Psoas muscle (tissue), 7 donors: ENCODE measurements at regions not wholly inside any gene's neighbourhood (a gene's known extent, or its start where the extent isn't known, plus 50 kb on each side); places are given as distances from the start of the nearest gene placed in this dataset.
"Not testable (repeated sequence)": the region's sequence is repeated elsewhere in the genome, so short reads cannot be mapped to it uniquely, and the experiment has no call there.

Source experiments
- ATAC-seq, 4 donors: fragments of 200-7000 bp; cut with Tn5 transposase; one replicate each; pipeline ENCODE4 v1.9.1; 2020; ENCODE audit warnings: moderate library complexity in 3 of 4, mild to moderate bottlenecking in 2 of 4
- DNase-seq, 2 donors: peaks; one replicate each; pipeline ENCODE4 v3.0.0-alpha.2; 2020
- H3K27ac ChIP-seq: fragments of 200-600 bp; one replicate; pipeline ENCODE4 v1.8.0; 2022
- H3K27me3 ChIP-seq, 3 donors: fragments of 200-600 bp in 1 of 3; one replicate each; pipeline versions ENCODE4 v1.6.1 to v1.8.0; 2013 to 2022; ENCODE audit warnings: low read length in 2 of 3, mild to moderate bottlenecking in 2 of 3, moderate library complexity in 1 of 3; ENCODE audit not compliant: insufficient read depth in 3 of 3
- H3K36me3 ChIP-seq, 2 donors: fragments of 200-600 bp in 1 of 2; one replicate each; pipeline versions ENCODE4 v1.6.1 to v1.8.0; 2013 to 2022; ENCODE audit warnings: low read depth in 1 of 2, mild to moderate bottlenecking in 1 of 2, moderate library complexity in 1 of 2; ENCODE audit not compliant: insufficient read depth in 1 of 2
- H3K4me1 ChIP-seq: fragments of 200-600 bp; one replicate; pipeline ENCODE4 v1.8.0; 2022
- H3K4me3 ChIP-seq: fragments of 200-600 bp; one replicate; pipeline ENCODE4 v1.8.0; 2022; ENCODE audit warnings: mild to moderate bottlenecking
- H3K9me3 ChIP-seq: fragments of 200-600 bp; one replicate; pipeline ENCODE4 v1.8.0; 2022
- WGBS, 3 donors: extraction: QIAGEN DNeasy Blood & Tissue Kit; methylation state at CpG; one replicate each; pipeline versions ENCODE4 v1.1.6 to v1.1.7; 2013; 5-methylcytosine and 5-hydroxymethylcytosine counted together
- intact Hi-C, 2 donors: fragments of 100-400 bp; cut with DNase I; formaldehyde crosslinking; loops; one replicate each; pipeline versions ENCODE4 v1.11.0 to v1.14.2; 2022
- TF ChIP-seq, protein P1 (sequence below): fragments of 200-600 bp; IDR thresholded peaks from one replicate; pipeline ENCODE4 v1.8.0; 2022; ENCODE audit warnings: antibody characterized with exemption
- donor health status: healthy with polysubstance abuse.
- donor health status: DM: no; HTN: no; CAD: no; lungs with moderate emphysema.
- donor health status: Bipolar disorder and iron deficiency.
- donor health status: healthy.
- donor health status: DM: yes; HTN: yes; CAD: no.
- donor health status: DM: no; HTN: no; CAD: no.
- donor health status: DM: yes; HTN: yes; CAD: no.

DNA sequence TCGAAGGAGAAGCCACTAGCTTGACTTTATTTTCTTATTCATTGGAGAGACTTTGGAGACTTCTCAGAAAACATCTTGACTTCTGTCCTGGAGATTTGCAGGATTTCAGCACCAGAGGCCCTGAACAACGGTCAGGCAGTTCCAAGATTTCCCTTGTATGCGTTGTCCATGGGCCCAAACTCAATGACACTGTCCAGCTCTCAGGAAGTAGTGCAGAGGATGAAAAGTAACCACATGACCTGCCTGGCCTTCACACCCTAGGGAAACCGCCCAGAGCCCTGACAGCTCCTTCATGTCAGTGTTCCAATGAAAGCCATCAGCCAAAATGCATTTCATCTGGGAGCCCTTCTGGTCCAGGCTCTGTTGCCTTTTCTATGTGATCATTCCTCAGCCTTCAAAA, 214.1 kb downstream of the BLID start:
- TF ChIP-seq, protein P1, sequence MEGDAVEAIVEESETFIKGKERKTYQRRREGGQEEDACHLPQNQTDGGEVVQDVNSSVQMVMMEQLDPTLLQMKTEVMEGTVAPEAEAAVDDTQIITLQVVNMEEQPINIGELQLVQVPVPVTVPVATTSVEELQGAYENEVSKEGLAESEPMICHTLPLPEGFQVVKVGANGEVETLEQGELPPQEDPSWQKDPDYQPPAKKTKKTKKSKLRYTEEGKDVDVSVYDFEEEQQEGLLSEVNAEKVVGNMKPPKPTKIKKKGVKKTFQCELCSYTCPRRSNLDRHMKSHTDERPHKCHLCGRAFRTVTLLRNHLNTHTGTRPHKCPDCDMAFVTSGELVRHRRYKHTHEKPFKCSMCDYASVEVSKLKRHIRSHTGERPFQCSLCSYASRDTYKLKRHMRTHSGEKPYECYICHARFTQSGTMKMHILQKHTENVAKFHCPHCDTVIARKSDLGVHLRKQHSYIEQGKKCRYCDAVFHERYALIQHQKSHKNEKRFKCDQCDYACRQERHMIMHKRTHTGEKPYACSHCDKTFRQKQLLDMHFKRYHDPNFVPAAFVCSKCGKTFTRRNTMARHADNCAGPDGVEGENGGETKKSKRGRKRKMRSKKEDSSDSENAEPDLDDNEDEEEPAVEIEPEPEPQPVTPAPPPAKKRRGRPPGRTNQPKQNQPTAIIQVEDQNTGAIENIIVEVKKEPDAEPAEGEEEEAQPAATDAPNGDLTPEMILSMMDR, result no peak
- WGBS, 3 donors, result 84 to 86% (median 85%) methylated on average over 4 of the region's 4 CpGs
- H3K36me3 ChIP-seq, result no peaks in the 10 kb centered on the region
- no peak overlapping the region for H3K27ac ChIP-seq
- no peaks in the 10 kb centered on the region for H3K9me3 ChIP-seq
- intact Hi-C loops, result no loop called here
- H3K4me1 ChIP-seq, result no peaks in the 10 kb centered on the region
- DNase-seq (no peak), ATAC-seq (no peak)
- H3K27me3 ChIP-seq, result no peaks in the 10 kb centered on the region
- no peak overlapping the region for H3K4me3 ChIP-seq

DNA sequence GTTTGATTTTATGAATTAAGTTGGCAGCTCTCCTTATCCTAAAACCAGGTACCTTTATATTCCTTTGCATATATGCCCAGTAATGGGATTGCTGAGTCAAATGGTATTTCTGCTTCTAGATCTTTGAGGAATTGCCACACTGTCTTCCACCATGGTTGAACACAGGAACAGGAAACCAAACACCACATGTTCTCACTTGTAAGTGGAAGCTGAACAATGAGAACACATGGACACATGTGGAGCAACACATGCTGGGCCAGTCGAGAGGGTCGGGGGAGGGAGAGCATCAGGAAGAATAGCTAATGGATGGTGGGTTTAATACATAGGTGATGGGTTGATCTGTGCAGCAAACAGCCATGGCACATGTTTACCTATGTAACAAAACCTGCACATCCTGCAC, 214.6 kb downstream of the BLID start:
- H3K36me3 ChIP-seq, H3K9me3 ChIP-seq, H3K27ac ChIP-seq, H3K27me3 ChIP-seq, H3K4me3 ChIP-seq, DNase-seq, ATAC-seq, H3K4me1 ChIP-seq, intact Hi-C loops: not testable (repeated sequence)
- WGBS, 3 donors, result 53 to 67% (median 62%) methylated on average over 2 of the region's 2 CpGs

DNA sequence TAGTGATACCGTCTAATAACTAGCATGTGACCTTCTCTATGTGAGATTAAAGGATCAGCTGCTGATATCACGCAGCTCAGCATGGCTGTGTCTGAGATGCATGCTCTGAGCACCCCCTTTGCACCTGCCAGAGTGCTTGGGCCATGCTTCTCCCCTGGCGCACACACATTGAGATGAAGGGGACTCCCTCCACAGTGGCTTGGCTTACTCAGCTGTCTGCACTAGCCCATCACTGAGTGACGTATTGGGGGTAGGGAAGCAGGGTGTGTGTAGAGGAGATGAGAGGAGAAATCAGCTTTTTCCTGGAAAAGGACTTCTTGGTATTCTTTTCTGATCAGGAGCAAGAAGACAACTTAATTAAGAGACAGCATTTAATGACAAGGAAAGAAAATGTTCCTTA, 216.5 kb downstream of the BLID start:
- intact Hi-C loops, result no loop called here
- whole genome bisulfite sequencing, 3 donors, result 75 to 87% (median 77%) methylated on average over 4 of the region's 4 CpGs
- no peak overlapping the region for H3K4me3 ChIP-seq
- DNase-seq, result no peak
- TF ChIP-seq, protein P1, result no peak
- H3K36me3 ChIP-seq, result no peaks in the 10 kb centered on the region
- no peak for ATAC-seq
- no peaks in the 10 kb centered on the region for H3K9me3 ChIP-seq
- no peaks in the 10 kb centered on the region for H3K4me1 ChIP-seq
- no peaks in the 10 kb centered on the region for H3K27me3 ChIP-seq
- H3K27ac ChIP-seq, result no peak overlapping the region

DNA sequence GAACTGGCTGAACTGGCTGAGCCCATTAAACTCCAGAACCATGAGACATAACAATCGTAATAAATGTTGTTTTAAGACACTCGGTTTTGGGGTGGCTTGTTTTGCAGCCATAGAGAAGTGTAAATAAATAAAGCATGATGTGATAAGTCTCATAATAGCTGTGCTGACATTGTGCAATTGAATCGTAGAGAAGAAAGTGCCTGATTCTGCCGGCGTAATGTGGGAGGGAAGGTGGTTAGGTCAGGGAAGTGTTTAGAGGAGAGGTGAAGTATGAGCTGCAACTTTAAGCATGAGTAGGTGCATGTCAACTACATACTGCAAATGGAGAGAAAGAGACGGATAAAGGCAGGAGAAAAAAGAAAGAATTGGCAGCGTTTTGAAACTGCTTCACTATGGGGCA, 217.1 kb downstream of the BLID start:
- 61 to 77% (median 67%) methylated on average over 7 of the region's 7 CpGs for WGBS, 3 donors
- TF ChIP-seq, protein P1, result no peak
- H3K9me3 ChIP-seq, result no peaks in the 10 kb centered on the region
- no peaks in the 10 kb centered on the region for H3K27me3 ChIP-seq
- ATAC-seq, result no peak
- H3K4me1 ChIP-seq, result no peaks in the 10 kb centered on the region
- H3K4me3 ChIP-seq, result no peak overlapping the region
- H3K27ac ChIP-seq, result no peak overlapping the region
- DNase-seq, result no peak
- intact Hi-C loops, result no loop called here
- no peaks in the 10 kb centered on the region for H3K36me3 ChIP-seq

GRCh38 chr11:121895919-121896318, 220.1 kb downstream of the BLID start:
- TF ChIP-seq, protein P1, result no peak
- no peaks in the 10 kb centered on the region for H3K27me3 ChIP-seq
- no peak overlapping the region for H3K4me3 ChIP-seq
- no peak for ATAC-seq
- H3K4me1 ChIP-seq, result no peaks in the 10 kb centered on the region
- no peak overlapping the region for H3K27ac ChIP-seq
- WGBS, 3 donors, result 74 to 96% (median 82%) methylated on average over 1 of the region's 1 CpG
- no peaks in the 10 kb centered on the region for H3K36me3 ChIP-seq
- H3K9me3 ChIP-seq, result no peaks in the 10 kb centered on the region
- DNase-seq, result no peak
- intact Hi-C loops, result no loop called here
